ENCODE measurements at regions not wholly inside any gene's neighbourhood (a gene's known extent, or its start where the extent isn't known, plus 50 kb on each side); places are given as distances from the start of the nearest gene placed in this dataset.

DNA sequence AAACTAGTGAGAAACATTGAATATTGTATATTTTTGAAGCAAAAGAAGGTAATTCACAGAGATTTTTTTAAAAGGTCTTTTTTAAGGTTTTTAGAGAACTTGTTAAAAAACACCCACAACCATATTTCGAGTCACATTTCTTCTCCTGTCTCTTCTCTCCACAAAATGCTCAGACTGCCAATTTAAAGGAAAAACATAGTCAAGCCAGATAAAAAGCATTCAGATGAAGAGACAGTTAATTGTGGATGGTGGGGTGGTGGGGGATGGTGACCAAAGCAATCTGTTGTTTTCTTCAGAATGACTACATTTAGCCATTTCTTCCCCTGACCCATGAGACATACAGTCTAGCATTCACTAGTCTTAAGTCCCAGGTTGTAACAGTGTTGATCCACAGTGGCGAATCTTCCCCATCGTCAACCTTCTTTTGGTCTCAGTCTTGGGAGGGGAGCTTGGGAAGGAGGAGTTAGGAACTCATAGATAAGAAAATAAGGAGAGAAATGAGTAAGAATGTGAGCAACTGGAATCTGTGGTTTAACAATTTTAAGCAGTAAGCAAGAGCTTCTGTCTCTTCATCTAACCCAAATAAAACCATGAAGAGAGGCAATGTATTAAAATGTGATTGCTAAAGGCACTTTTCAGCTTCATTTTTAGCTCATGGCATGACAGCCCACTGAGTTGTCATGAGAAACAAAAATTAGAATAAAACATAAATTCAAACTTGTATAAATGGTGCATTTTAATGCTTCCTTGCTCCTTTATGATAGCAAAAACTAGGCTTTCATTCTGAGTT lies 413.7 kb upstream of the FSHR start:
- no peak for DNase-seq
- TF ChIP-seq POLR2AphosphoS5 (IDR thresholded peaks at IDR 0.05) (no peak), POLR2A (IDR thresholded peaks at IDR 0.05) (no peak), EP300 (IDR thresholded peaks at IDR 0.05; ENCODE audit: low read depth) (no peak)
- TF ChIP-seq, protein P1, sequence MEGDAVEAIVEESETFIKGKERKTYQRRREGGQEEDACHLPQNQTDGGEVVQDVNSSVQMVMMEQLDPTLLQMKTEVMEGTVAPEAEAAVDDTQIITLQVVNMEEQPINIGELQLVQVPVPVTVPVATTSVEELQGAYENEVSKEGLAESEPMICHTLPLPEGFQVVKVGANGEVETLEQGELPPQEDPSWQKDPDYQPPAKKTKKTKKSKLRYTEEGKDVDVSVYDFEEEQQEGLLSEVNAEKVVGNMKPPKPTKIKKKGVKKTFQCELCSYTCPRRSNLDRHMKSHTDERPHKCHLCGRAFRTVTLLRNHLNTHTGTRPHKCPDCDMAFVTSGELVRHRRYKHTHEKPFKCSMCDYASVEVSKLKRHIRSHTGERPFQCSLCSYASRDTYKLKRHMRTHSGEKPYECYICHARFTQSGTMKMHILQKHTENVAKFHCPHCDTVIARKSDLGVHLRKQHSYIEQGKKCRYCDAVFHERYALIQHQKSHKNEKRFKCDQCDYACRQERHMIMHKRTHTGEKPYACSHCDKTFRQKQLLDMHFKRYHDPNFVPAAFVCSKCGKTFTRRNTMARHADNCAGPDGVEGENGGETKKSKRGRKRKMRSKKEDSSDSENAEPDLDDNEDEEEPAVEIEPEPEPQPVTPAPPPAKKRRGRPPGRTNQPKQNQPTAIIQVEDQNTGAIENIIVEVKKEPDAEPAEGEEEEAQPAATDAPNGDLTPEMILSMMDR (IDR thresholded peaks at IDR 0.05) = no peak
- no peaks in the 10 kb centered on the region for H3K4me1 ChIP-seq
- H3K27ac ChIP-seq = no peak overlapping the region
- no peak overlapping the region for H3K4me3 ChIP-seq
- H3K36me3 ChIP-seq = no peaks in the 10 kb centered on the region
- no peaks in the 10 kb centered on the region for H3K9me3 ChIP-seq
- in situ Hi-C loops (cut with MboI; ENCODE audit: low pct_ligation_motif_present in 1 of 4, low pct_unique_long_range_greater_than_20kb in 1 of 4, low sequenced_read_pairs in 3 of 4) = no loop called here
- intact Hi-C loops (cut with DNase I; ENCODE audit: low total_unique reads) = no loop called here
- WGBS, 2 donors (ENCODE audit: low coverage in 1 of 2) = 76 to 78% methylated on average over 2 to 3 of the region's 3 CpGs
- no peaks in the 10 kb centered on the region for H3K27me3 ChIP-seq

DNA sequence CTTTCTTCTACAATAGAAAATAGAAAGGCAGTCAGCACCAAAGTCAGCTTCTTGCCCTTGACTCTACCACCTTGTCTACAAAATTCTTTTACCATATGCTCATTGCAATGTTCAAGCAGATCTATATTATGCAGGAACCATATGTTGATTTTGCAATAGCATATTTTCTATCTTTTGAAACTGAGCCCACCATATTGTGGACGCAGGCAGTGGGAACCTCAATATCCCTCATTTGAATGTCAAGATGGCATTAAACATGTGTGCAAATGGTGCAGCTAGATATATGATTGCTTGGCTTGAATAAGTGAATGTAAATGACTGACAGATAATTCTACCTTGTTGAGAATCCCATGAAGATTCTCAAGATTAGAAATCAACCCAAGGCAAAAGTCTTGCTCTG lies 412.7 kb upstream of the FSHR start:
- Histone ChIP-seq H3K27me3 (no peaks in the 10 kb centered on the region), H3K4me3 (no peak overlapping the region), H3K4me1 (no peaks in the 10 kb centered on the region), H3K36me3 (no peaks in the 10 kb centered on the region), H3K27ac (no peak overlapping the region), H3K9me3 (no peaks in the 10 kb centered on the region)
- DNase-seq = no peak
- WGBS, 2 donors (ENCODE audit: low coverage in 1 of 2) = 46% methylated on average over 1 of the region's 1 CpG; no CpG with 5 or more reads in 1 of the 2 donors
- TF ChIP-seq POLR2A (IDR thresholded peaks at IDR 0.05) (no peak), EP300 (IDR thresholded peaks at IDR 0.05; ENCODE audit: low read depth) (no peak), POLR2AphosphoS5 (IDR thresholded peaks at IDR 0.05) (no peak)
- TF ChIP-seq, protein P1 (IDR thresholded peaks at IDR 0.05) = no peak
- intact Hi-C loops (cut with DNase I; ENCODE audit: low total_unique reads) (no loop called here), in situ Hi-C loops (cut with MboI; ENCODE audit: low pct_ligation_motif_present in 1 of 4, low pct_unique_long_range_greater_than_20kb in 1 of 4, low sequenced_read_pairs in 3 of 4) (no loop called here)

DNA sequence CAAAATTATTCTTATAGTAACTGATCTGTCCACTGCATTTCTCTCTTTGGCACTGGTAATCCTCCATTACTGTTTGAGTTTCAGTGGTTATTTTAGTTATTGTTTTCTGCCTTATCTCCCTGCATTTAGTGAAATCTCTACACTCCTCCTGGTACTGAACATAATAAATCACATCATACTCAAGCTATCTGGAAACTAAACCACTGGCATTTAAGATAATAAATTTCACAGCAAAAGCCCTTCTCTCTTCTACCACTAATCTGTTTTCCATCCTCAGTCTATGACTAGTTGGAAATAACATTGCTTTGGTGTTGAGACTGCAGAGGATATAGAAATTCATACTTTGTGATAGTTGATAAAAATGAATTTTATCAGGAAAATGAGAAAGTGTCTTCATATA lies 399.3 kb upstream of the FSHR start:
- Histone ChIP-seq H3K27ac (no peak overlapping the region), H3K4me1 (no peaks in the 10 kb centered on the region), H3K9me3 (no peaks in the 10 kb centered on the region), H3K27me3 (no peaks in the 10 kb centered on the region), H3K4me3 (no peak overlapping the region), H3K36me3 (no peaks in the 10 kb centered on the region)
- in situ Hi-C loops (cut with MboI; ENCODE audit: low pct_ligation_motif_present in 1 of 4, low pct_unique_long_range_greater_than_20kb in 1 of 4, low sequenced_read_pairs in 3 of 4) (no loop called here), intact Hi-C loops (cut with DNase I; ENCODE audit: low total_unique reads) (no loop called here)
- DNase-seq = no peak
- TF ChIP-seq POLR2AphosphoS5 (IDR thresholded peaks at IDR 0.05) = no peak
- TF ChIP-seq POLR2A (IDR thresholded peaks at IDR 0.05) = no peak
- TF ChIP-seq, protein P1 (IDR thresholded peaks at IDR 0.05) = no peak

DNA sequence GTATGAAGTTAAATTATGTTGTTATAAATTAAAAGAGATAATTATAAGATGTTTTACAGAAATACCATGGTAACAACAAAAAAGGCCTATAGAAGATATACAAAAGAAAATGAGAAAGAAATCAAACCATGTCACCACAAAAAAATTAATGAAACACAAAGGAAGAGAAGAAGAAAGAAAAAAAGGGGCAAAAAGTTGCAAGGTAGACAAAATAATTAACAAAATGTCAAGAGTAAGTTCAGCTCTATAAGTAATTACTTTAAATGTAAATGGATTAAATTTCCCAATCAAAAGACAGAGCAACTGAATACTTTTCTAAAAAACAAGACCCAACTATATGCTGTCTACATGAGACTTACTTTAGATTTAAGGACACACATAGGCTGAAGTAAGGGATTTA lies 378.4 kb upstream of the FSHR start:
- Histone ChIP-seq H3K36me3 (no peaks in the 10 kb centered on the region), H3K4me3 (no peak overlapping the region), H3K4me1 (no peaks in the 10 kb centered on the region), H3K9me3 (peaks cover 11 to 19% of the 10 kb centered on the region in 2 donors), H3K27ac (no peak overlapping the region), H3K27me3 (no peaks in the 10 kb centered on the region)
- TF ChIP-seq EP300 (IDR thresholded peaks at IDR 0.05; ENCODE audit: low read depth) (no peak), POLR2A (IDR thresholded peaks at IDR 0.05) (no peak), POLR2AphosphoS5 (IDR thresholded peaks at IDR 0.05) (no peak)
- TF ChIP-seq, protein P1 (IDR thresholded peaks at IDR 0.05) = no peak
- intact Hi-C loops (cut with DNase I; ENCODE audit: low total_unique reads) = no loop called here
- DNase-seq = no peak
- in situ Hi-C loops (cut with MboI; ENCODE audit: low pct_ligation_motif_present in 1 of 4, low pct_unique_long_range_greater_than_20kb in 1 of 4, low sequenced_read_pairs in 3 of 4) = no loop called here

All from transverse colon (tissue), 4 donors.